Mesendoderm (in vitro differentiated cells): ENCODE measurements at regions not wholly inside any gene's neighbourhood (a gene's known extent, or its start where the extent isn't known, plus 50 kb on each side); places are given as distances from the start of the nearest gene placed in this dataset.

Experiments
- DNase-seq: peaks from one replicate; pipeline ENCODE4 v3.0.0; 2013
- H2AK5ac ChIP-seq: 2 replicates; pipeline ENCODE4 v1.6.1; 2013; ENCODE audit warnings: low read length, inconsistent platforms
- H2BK120ac ChIP-seq: 2 replicates; pipeline ENCODE4 v1.6.1; 2013; ENCODE audit warnings: low read depth, mild to moderate bottlenecking, low read length, moderate library complexity, mixed read lengths
- H2BK15ac ChIP-seq: replicated peaks from 2 replicates; pipeline ENCODE4 v1.6.1; 2013; ENCODE audit warnings: low read depth, mild to moderate bottlenecking, moderate library complexity
- H2BK5ac ChIP-seq: 2 replicates; pipeline ENCODE4 v1.6.1; 2013; ENCODE audit warnings: low read length, inconsistent platforms
- H3K18ac ChIP-seq: 2 replicates; pipeline ENCODE4 v1.6.1; 2013; ENCODE audit warnings: mild to moderate bottlenecking, low read length, mixed read lengths
- H3K23ac ChIP-seq: one replicate; pipeline ENCODE4 v1.6.1; 2013; ENCODE audit warnings: low read length
- H3K27ac ChIP-seq: 2 replicates; pipeline ENCODE4 v1.5.1; 2013; ENCODE audit warnings: low read depth, mild to moderate bottlenecking, inconsistent platforms, low read length, moderate library complexity
- H3K27me3 ChIP-seq: 2 replicates; pipeline ENCODE4 v1.6.1; 2013; ENCODE audit warnings: low read length, control low read depth, mild to moderate bottlenecking, inconsistent platforms; ENCODE audit not compliant: insufficient read depth, poor library complexity
- H3K36me3 ChIP-seq: 2 replicates; pipeline ENCODE4 v1.6.1; 2013; ENCODE audit warnings: low read length, inconsistent platforms; ENCODE audit not compliant: control insufficient read depth, insufficient read depth
- H3K4ac ChIP-seq: one replicate; pipeline ENCODE4 v1.6.1; 2013; ENCODE audit warnings: low read depth, mild to moderate bottlenecking, low read length, moderate library complexity
- H3K4me1 ChIP-seq: 2 replicates; pipeline ENCODE4 v1.6.1; 2013; ENCODE audit warnings: low read depth, low read length, inconsistent platforms; ENCODE audit not compliant: control insufficient read depth
- H3K4me2 ChIP-seq: 2 replicates; pipeline ENCODE4 v1.6.1; 2013; ENCODE audit warnings: low read length
- H3K4me3 ChIP-seq: 2 replicates; pipeline ENCODE4 v1.5.1; 2013; ENCODE audit warnings: mild to moderate bottlenecking, low read length
- H3K56ac ChIP-seq: one replicate; pipeline ENCODE4 v1.6.1; 2013; ENCODE audit warnings: low read length
- H3K79me1 ChIP-seq: 2 replicates; pipeline ENCODE4 v1.6.1; 2013; ENCODE audit warnings: low read length, inconsistent platforms
- H3K79me2 ChIP-seq: 2 replicates; pipeline ENCODE4 v1.6.1; 2013; ENCODE audit warnings: mild to moderate bottlenecking, low read length; ENCODE audit not compliant: control insufficient read depth, insufficient read depth
- H3K9ac ChIP-seq: 2 replicates; pipeline ENCODE4 v1.6.1; 2013; ENCODE audit warnings: low read length, inconsistent platforms
- H4K5ac ChIP-seq: one replicate; pipeline ENCODE4 v1.6.1; 2013; ENCODE audit warnings: low read length
- H4K8ac ChIP-seq: one replicate; pipeline ENCODE4 v1.6.1; 2013; ENCODE audit warnings: low read depth, mild to moderate bottlenecking, control low read depth, low read length, moderate library complexity
- WGBS: extraction: QIAGEN DNeasy Blood & Tissue Kit; methylation state at CpG from one replicate; pipeline ENCODE4 v1.1.7; 2013; ENCODE audit warnings: low lambda C conversion rate, missing lambda C conversion rate; ENCODE audit not compliant: insufficient coverage; ENCODE audit errors: extremely low coverage; 5-methylcytosine and 5-hydroxymethylcytosine counted together

DNA sequence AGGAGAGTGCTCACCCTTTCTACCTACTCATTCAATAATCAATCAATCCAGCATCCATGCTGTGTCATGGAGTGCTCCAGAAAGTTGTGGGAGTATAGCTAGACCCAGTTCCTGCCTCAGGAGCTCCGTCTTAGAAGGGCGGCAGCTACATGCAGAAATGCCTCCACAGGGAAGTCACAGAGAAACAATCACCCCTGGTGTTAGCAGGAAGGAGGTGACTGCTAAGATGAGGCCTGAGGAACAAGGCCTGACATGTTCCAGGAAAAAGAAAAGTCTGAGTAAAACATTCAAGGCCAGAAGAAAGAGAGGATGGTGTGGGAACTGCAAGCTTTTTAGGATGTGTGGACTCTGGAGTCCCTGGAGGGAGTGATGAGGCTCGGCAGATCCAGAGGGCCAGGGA, 142.5 kb upstream of the MAGI3 start:
- H3K4ac ChIP-seq = no peak overlapping the region
- no peak overlapping the region for H2BK15ac ChIP-seq
- no peak overlapping the region for H2AK5ac ChIP-seq
- no peak overlapping the region for H3K27ac ChIP-seq
- DNase-seq = no peak
- H3K9ac ChIP-seq = no peak overlapping the region
- no CpG with 5 or more reads among the region's 3 CpGs for WGBS
- H3K27me3 ChIP-seq = no peaks in the 10 kb centered on the region
- H3K18ac ChIP-seq = no peak overlapping the region
- H4K5ac ChIP-seq = no peak overlapping the region
- H3K36me3 ChIP-seq = no peaks in the 10 kb centered on the region
- peaks cover 6% of the 10 kb centered on the region for H3K4me1 ChIP-seq
- no peaks in the 10 kb centered on the region for H3K79me2 ChIP-seq
- H3K4me2 ChIP-seq = no peak overlapping the region
- no peak overlapping the region for H2BK120ac ChIP-seq
- no peak overlapping the region for H2BK5ac ChIP-seq
- H3K56ac ChIP-seq = no peak overlapping the region
- no peaks in the 10 kb centered on the region for H3K79me1 ChIP-seq
- no peak overlapping the region for H3K23ac ChIP-seq
- H3K4me3 ChIP-seq = no peak overlapping the region
- no peak overlapping the region for H4K8ac ChIP-seq

DNA sequence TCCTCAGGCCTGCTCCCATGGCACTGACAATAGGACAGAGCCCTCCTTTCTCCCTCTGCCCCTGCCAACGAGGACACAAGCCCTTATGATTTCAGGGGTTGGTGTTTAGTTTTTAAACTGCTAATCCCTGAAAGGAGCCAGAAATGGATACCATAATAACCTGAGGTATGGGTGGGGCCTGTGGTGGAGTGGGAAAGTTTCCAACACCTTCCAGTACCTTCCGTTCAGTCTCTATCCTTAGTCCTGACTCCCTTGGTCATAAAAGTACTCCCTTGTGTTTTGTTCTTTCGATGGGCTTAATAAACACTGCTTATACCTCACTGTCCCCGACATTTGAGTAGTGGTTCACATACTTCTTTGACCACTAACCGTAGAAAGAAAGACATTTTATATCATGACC, 141.8 kb upstream of the MAGI3 start:
- no peak overlapping the region for H2BK120ac ChIP-seq

DNA sequence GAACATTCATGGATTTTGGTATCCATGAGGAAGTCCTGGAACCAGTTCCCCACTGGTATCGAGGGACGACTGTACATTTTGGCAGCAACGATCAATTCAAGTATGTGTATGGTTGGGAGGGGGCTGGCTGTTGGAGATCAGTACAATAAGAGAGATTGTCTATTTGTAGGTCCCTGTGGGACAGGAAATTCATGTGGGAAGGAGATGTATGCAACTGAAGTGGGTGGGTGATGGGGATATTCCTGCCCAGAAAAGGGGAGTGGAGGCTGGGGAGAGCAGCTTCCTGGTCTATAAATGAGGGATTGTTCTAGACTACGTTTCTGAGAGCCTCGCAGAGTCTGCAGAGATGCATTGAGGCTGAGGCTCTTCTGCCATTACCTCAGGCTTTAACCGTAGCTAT, 140.2 kb upstream of the MAGI3 start:
- Histone ChIP-seq H3K9ac (no peak overlapping the region), H2BK15ac (no peak overlapping the region), H3K23ac (no peak overlapping the region), H3K79me2 (no peaks in the 10 kb centered on the region), H3K4me2 (no peak overlapping the region), H2BK5ac (no peak overlapping the region), H3K79me1 (no peaks in the 10 kb centered on the region), H3K27me3 (no peaks in the 10 kb centered on the region), H3K56ac (no peak overlapping the region), H3K4ac (no peak overlapping the region), H3K36me3 (no peaks in the 10 kb centered on the region), H3K18ac (no peak overlapping the region), H3K4me3 (no peak overlapping the region), H2BK120ac (no peak overlapping the region), H2AK5ac (no peak overlapping the region), H3K4me1 (peaks cover 8% of the 10 kb centered on the region), H4K5ac (no peak overlapping the region), H4K8ac (no peak overlapping the region), H3K27ac (no peak overlapping the region)
- no CpG with 5 or more reads among the region's 6 CpGs for WGBS
- no peak for DNase-seq

More for the DNA sequence above, 141.8 kb upstream of the MAGI3 start:
- H3K79me2 ChIP-seq = no peaks in the 10 kb centered on the region
- H3K27ac ChIP-seq = no peak overlapping the region
- H3K56ac ChIP-seq = no peak overlapping the region
- peaks cover 8% of the 10 kb centered on the region for H3K4me1 ChIP-seq
- H2BK5ac ChIP-seq = no peak overlapping the region
- H3K18ac ChIP-seq = no peak overlapping the region
- no peak overlapping the region for H3K4me2 ChIP-seq
- no peaks in the 10 kb centered on the region for H3K27me3 ChIP-seq
- no peak overlapping the region for H3K9ac ChIP-seq
- no CpG with 5 or more reads among the region's 5 CpGs for WGBS
- H3K23ac ChIP-seq = no peak overlapping the region
- no peak overlapping the region for H4K5ac ChIP-seq
- no peak overlapping the region for H2BK15ac ChIP-seq
- H3K36me3 ChIP-seq = no peaks in the 10 kb centered on the region
- DNase-seq = no peak
- no peak overlapping the region for H3K4ac ChIP-seq
- no peak overlapping the region for H4K8ac ChIP-seq
- no peak overlapping the region for H2AK5ac ChIP-seq
- no peaks in the 10 kb centered on the region for H3K79me1 ChIP-seq
- no peak overlapping the region for H3K4me3 ChIP-seq

DNA sequence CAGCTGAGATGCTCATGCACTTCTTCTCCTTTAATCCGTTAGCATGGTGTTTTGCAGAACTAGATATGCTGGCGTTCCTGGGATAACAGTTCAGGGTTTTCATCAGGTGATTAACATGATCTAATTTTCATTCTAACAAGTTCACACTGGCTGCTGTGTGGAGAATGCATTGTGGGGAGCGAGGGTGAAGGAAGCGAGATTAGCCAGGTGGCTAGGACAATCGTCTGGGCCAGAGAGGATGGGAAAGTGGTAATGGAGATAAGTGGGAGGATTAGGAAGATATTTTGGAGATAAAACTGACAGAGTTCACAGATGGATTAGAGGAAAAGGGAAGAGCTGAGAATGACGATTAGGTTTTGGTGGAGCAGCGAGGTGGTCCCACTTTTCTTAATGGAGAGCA, 138.1 kb upstream of the MAGI3 start:
- no peak overlapping the region for H4K5ac ChIP-seq
- H2AK5ac ChIP-seq = no peak overlapping the region
- H3K4me3 ChIP-seq = no peak overlapping the region
- H2BK120ac ChIP-seq = no peak overlapping the region
- no peak overlapping the region for H3K4ac ChIP-seq
- no peak overlapping the region for H3K18ac ChIP-seq
- H4K8ac ChIP-seq = no peak overlapping the region
- H2BK15ac ChIP-seq = no peak overlapping the region
- no peak overlapping the region for H3K27ac ChIP-seq
- no peak overlapping the region for H3K4me2 ChIP-seq
- no peaks in the 10 kb centered on the region for H3K27me3 ChIP-seq
- no peak overlapping the region for H3K23ac ChIP-seq
- no peak overlapping the region for H3K56ac ChIP-seq
- WGBS = no CpG with 5 or more reads among the region's 7 CpGs
- peaks cover 14% of the 10 kb centered on the region for H3K4me1 ChIP-seq
- H3K9ac ChIP-seq = no peak overlapping the region
- H3K36me3 ChIP-seq = no peaks in the 10 kb centered on the region
- peak; percentile 95 for DNase-seq
- H3K79me2 ChIP-seq = no peaks in the 10 kb centered on the region
- H3K79me1 ChIP-seq = no peaks in the 10 kb centered on the region
- H2BK5ac ChIP-seq = no peak overlapping the region

DNA sequence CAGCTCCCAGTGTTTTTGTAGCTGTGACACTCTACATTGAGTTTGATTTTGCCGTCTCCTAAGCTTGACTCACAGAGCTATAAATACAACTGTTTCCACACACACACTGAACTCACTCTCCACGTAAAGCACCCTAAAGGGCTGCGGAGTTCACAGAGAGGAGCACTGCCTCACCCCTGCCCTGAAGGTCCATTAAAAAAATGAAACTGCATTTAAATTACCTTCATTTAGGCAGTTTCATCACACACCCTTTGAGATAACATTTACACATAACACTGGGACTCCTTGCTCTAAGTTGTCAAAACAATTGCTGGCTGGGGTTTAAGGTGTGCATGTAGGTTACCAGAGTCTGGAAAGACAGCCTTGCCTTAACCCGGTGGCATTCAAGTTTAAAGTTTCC, 137.1 kb upstream of the MAGI3 start:
- H3K4ac ChIP-seq = no peak overlapping the region
- H3K79me1 ChIP-seq = no peaks in the 10 kb centered on the region
- H4K8ac ChIP-seq = no peak overlapping the region
- H3K4me3 ChIP-seq = no peak overlapping the region
- H3K79me2 ChIP-seq = no peaks in the 10 kb centered on the region
- H2BK15ac ChIP-seq = no peak overlapping the region
- DNase-seq = no peak
- H3K4me1 ChIP-seq = peaks cover 12% of the 10 kb centered on the region
- H3K23ac ChIP-seq = no peak overlapping the region
- no peak overlapping the region for H3K27ac ChIP-seq
- H3K56ac ChIP-seq = no peak overlapping the region
- no peak overlapping the region for H2BK120ac ChIP-seq
- no CpG with 5 or more reads among the region's 4 CpGs for WGBS
- H3K27me3 ChIP-seq = no peaks in the 10 kb centered on the region
- H3K36me3 ChIP-seq = no peaks in the 10 kb centered on the region
- H4K5ac ChIP-seq = no peak overlapping the region
- H3K4me2 ChIP-seq = no peak overlapping the region
- no peak overlapping the region for H3K18ac ChIP-seq
- no peak overlapping the region for H3K9ac ChIP-seq
- H2BK5ac ChIP-seq = no peak overlapping the region
- no peak overlapping the region for H2AK5ac ChIP-seq

DNA sequence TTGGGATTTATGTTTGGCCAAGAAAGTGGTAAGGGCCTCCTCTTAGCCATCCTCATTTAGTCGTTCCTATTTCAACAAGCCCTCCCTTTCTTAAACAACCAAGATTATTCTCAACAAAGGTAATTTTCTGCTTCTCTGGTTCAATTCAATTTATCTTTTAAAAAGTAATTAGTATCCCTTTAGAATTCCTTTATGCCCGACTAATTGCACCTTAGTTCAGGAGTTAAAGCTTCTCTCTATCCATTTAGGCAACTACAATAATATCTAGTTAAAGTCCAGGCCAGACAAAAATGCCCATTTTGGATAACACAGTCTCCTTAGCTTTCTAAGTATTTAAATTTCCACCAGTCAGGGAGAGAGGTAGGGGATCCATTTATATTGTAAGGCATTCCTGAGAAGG, 136.7 kb upstream of the MAGI3 start:
- H3K4ac ChIP-seq = no peak overlapping the region
- H3K27ac ChIP-seq = no peak overlapping the region
- no peak overlapping the region for H2BK5ac ChIP-seq
- no peak overlapping the region for H3K23ac ChIP-seq
- H3K4me2 ChIP-seq = no peak overlapping the region
- peaks cover 12% of the 10 kb centered on the region for H3K4me1 ChIP-seq
- no peak overlapping the region for H3K56ac ChIP-seq
- H4K5ac ChIP-seq = no peak overlapping the region
- H3K36me3 ChIP-seq = no peaks in the 10 kb centered on the region
- no peak overlapping the region for H2BK15ac ChIP-seq
- no peaks in the 10 kb centered on the region for H3K27me3 ChIP-seq
- H2AK5ac ChIP-seq = no peak overlapping the region
- H3K18ac ChIP-seq = no peak overlapping the region
- H4K8ac ChIP-seq = no peak overlapping the region
- no CpG with 5 or more reads among the region's 2 CpGs for WGBS
- H2BK120ac ChIP-seq = no peak overlapping the region
- H3K79me2 ChIP-seq = no peaks in the 10 kb centered on the region
- no peak overlapping the region for H3K4me3 ChIP-seq
- DNase-seq = no peak
- no peak overlapping the region for H3K9ac ChIP-seq
- H3K79me1 ChIP-seq = no peaks in the 10 kb centered on the region
